K562 (cell line): ENCODE measurements at regions not wholly inside any gene's neighbourhood (a gene's known extent, or its start where the extent isn't known, plus 50 kb on each side); places are given as distances from the start of the nearest gene placed in this dataset.

Experiments used
- ATF7 ChIP-seq: fragments of 450-650 bp; IDR thresholded peaks from 2 replicates; pipeline ENCODE4 v1.7.1; 2014; ENCODE audit warnings: mild to moderate bottlenecking, moderate library complexity
- JUND ChIP-seq, 2 experiments: IDR thresholded peaks; 2 replicates in 1 of 2; 3 replicates in 1 of 2; pipeline ENCODE4 v1.6.1; 2011; ENCODE audit warnings: borderline replicate concordance in 2 of 2, low read depth in 2 of 2, low read length in 2 of 2, improper control_type of control experiment in 1 of 2, missing biosample characterization in 1 of 2, missing genetic modification characterization in 1 of 2, missing genetic modification reagents in 1 of 2
- ZNF274 ChIP-seq: IDR thresholded peaks from 2 replicates; pipeline ENCODE4 v1.6.1; 2011; ENCODE audit warnings: low read depth, mild to moderate bottlenecking, low read length, moderate library complexity, borderline replicate concordance
- ZNF592 ChIP-seq: fragments of 450-650 bp; IDR thresholded peaks from 2 replicates; pipeline ENCODE4 v1.6.1; 2017; ENCODE audit warnings: antibody characterized with exemption, mild to moderate bottlenecking

DNA sequence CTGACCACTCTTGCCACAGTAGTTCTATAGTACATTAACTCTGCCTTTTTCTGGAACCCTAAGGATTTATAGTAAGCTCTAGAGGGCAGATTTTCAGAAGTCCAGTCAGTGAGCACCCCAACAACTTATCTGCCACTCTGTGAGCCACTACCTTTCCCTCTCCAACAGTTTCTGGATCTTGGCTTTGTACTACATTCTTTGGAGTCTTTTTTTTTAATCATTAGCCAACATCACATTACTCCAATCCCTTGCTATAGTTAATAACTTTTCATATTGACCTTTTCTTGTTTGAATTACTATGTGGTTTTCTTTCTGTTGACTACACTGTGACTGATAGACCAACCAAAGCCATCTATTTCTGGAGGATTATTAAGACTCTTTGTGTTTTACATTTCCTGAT lies 1596.7 kb upstream of the PRMT6 start:
- TF ChIP-seq ZNF592 (no peak), ZNF274 (no peak), JUND (IDR thresholded peaks at IDR 0.05; ENCODE audit: borderline replicate concordance, low read depth, low read length) (no peak), JUND (tag; IDR thresholded peaks at IDR 0.05; ENCODE audit: borderline replicate concordance, low read depth, low read length) (no peak), ATF7 (no peak)
